NCI-H524 (cell line): ENCODE measurements at regions not wholly inside any gene's neighbourhood (a gene's known extent, or its start where the extent isn't known, plus 50 kb on each side); places are given as distances from the start of the nearest gene placed in this dataset.
"Not testable (repeated sequence)": the region's sequence is repeated elsewhere in the genome, so short reads cannot be mapped to it uniquely, and the experiment has no call there.

Experiments used
- DNase-seq, 2 experiments: peaks; one replicate each; lab custom pipeline; 2025; lab: John Stamatoyannopoulos, UW

DNA sequence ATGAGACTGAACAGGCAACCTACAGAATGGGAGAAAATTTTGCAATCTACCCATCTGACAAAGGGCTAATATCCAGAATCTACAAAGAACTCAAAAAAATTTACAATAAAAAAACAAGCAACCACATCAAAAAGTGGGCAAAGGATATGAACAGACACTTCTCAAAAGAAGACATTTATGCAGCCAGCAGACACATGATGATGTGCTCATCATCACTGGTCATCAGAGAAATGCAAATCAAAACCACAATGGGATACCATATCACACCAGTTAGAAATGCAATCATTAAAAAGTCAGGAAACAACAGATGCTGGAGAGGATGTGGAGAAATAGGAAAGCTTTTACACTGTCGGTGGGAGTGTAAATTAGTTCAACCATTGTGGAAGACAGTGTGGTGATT lies 51.7 kb upstream of the PAXBP1 start:
- DNase-seq = not testable (repeated sequence)

GRCh38 chr21:32824950-32825349 lies 53.4 kb upstream of the PAXBP1 start:
- no peak for DNase-seq

DNA sequence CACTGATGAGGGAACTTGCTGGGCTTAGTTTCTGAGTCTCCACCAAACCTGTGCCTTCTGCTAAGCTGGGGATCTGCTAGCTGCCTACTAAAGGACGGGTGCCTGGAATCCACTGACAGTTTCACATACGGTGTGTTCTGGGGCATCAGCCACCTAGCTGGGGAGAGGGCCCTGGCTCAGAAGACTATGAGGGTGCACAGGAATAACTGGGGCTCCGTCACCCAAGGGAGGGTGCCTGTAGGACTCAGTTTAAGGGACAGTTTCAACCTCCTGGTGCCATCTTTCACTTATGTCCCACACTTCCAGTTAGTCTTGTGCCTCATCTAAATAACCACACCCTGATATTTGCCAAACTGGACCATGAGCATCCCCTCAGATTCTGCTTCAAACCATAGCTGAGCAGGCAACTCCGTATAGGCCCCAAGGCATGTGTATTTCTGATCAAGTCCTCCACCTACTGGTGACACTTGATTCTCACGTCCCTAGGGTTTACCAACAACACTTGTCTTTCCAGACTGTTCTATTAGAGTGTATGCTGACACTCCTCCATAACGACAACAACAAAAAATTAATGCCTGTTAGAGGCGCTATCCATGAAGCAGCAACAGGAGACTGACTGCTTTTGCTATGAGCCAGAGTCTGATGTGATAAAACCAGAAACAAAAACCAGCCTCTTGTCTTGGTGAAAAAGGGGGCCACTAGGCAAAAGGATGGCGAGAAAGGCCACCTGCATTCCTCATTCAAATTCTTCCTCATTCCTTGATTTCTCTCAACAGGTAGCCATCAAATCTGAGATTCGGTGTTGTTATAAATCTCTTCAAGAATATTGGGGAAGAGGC lies 55.0 kb upstream of the PAXBP1 start:
- peak; percentile 52 to 88 for DNase-seq

GRCh38 chr21:32828908-32829307 lies 57.4 kb upstream of the PAXBP1 start:
- DNase-seq = no peak

GRCh38 chr21:32829504-32829903 lies 57.9 kb upstream of the PAXBP1 start:
- DNase-seq = no peak

DNA sequence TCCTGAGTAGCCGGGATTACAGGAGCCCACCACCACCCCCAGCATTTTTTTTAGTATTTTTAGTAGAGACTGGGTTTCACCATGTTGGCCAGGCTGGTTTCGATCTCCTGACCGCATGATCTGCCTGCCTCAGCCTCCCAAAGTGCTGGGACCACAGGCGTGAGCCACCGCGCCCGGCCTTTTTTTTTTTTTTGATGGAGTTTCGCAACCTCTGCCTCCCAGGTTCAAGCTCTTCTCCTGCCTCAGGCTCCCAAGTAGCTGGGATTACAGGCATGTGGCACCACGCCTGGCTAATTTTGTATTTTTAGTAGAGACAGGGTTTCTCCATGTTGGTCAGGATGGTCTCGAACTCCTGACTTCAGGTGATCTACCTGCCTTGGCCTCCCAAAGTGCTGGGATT lies 60.2 kb upstream of the PAXBP1 start:
- DNase-seq = not testable (repeated sequence)

- DNase-seq = peak in 1 of 2 experiments; percentile 13
Observed at GRCh38 chr21:32834211-32834915, 62.8 kb upstream of the PAXBP1 start.

GRCh38 chr21:32834916-32835235 lies 63.3 kb upstream of the PAXBP1 start:
- DNase-seq = no peak

GRCh38 chr21:32842146-32842545 lies 70.6 kb upstream of the PAXBP1 start:
- DNase-seq = no peak

- no peak for DNase-seq
Observed at GRCh38 chr21:32843561-32843960, 72.0 kb upstream of the PAXBP1 start.

DNA sequence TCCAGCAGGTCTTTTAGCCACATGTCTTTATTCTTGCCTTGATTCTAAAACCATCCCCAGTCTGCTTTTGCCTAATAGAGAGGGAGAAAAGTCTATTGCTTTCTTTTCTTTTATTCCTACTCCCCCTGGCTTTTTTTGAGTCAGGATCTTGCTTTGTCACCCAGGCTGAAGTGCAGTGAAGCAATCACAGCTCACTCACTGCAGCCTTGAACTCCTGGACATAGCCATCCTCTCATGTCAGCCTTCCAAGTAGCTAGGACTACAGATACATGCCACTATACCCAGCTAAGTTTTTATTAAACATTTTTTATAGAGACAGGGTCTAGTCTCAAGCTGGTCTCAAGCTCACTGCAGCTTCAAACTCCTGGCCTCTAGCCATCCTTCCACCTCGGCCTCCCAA lies 72.5 kb upstream of the PAXBP1 start:
- no peak for DNase-seq

DNA sequence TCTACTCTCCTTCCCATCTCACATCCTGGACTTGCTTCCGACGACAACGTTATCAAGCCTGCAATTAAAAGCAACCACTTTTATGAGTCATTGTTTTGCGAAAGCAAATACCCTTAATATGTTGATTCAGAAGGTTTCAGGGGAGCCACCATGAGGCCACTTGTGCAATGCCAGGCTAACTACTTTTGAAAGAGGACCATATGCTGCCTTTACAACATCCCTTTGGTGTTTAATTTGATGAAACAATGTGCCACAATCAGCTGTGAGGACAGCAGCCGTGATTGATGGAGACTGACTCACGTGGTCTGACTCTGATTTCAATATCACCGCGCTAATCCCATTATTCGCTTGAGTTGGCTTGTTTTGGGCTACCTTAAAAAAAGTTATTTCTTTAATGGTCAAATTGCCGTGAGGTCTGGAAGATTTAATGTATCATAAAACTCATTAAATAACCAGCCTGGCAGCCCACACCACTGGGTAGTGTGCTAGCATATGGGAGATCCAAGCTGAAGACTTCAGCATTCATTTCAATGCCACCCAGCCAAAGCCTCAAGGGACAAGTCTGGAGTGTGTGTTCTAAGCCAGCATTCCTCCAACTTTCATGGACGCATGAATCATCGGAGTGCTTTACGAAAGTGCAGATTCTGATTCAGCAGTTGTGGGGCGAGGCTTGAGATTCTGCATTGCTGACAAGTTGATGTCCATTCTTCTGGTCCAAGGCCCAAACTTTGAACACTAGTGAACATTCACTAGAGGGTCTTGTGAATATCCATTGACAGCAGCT lies 73.3 kb upstream of the PAXBP1 start:
- peak; percentile 87 to 97 for DNase-seq

DNA sequence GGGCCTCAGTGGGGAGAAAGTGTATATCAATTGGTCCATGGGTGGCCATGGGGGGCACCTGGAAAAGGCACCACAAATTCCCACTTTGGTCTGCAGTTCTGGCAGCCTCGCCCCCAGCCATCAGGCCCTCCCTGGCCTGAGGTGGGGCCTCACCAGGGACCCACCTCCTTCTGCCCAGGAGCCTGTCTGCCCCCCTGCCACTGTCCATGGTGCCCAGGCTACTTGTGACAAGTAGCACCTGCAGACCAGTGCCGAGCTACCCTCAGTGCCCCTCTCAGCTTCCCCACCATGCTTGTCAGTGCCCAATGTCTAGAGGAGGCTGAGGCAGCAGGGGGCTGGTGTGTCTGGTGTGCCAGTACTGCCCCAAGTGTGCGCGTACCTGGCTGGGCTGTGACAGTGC lies 87.1 kb upstream of the PAXBP1 start:
- DNase-seq = no peak

DNA sequence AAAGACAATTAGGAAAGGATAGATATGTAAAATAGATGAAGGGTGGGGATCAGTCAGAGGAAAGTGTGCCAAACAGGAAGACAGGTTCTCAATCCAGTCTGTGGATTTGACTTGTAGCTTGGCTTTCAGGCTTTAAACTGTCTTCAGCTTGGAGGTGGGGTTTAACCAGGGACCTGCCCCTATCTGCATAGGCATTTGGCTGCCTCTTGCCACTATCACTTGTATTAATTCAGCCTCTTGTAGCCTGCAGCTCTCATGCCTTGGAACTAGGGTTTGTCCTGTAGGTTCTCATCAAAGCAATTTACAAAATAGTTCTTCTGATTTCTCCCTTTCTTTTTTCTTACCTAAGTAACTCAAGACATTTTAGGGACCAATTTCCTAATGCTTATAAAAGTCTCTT lies 88.8 kb upstream of the PAXBP1 start:
- DNase-seq = no peak

GRCh38 chr21:32861866-32862265 lies 90.3 kb upstream of the PAXBP1 start:
- no peak for DNase-seq

GRCh38 chr21:32867597-32867996 lies 96.0 kb upstream of the PAXBP1 start:
- DNase-seq = no peak

DNA sequence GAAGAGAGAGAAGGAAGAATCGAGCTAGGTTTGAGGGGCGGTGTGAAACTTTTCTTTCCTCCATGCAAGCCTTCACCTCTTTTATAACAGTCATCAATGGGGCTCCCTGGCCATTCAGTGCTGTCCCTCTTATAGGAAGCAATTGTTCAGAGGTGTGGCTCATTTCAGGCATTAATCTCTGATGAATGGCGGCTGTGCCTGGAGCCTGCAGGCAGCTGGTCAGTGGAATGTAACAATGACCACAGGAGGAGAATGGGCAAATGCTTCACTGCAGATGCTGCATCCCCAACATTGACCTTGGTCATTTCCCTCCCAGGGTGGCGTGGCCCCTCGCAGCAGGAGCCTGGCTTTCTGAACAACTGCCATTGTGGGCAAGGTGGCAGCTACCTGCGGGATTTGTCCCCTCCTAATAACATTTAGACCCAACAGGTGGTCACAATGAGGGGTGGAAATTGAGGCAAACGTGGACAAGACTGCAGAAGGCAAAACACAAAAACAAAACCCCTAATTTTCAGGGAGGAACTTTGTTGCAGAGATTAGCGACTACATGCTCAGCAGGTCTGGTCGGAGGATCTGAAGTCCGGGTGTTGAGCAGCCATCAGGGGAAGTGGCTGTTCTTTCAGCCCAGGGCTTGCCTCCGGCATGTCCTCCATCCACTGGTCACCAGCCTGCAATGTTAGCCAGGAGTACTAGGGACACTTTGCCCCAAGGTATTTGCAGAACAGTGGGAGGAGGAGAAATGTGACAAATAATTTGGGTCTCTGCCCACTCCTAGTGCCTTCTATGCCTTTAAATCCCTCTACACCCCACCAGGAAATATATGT lies 97.3 kb upstream of the PAXBP1 start:
- DNase-seq = no peak

DNA sequence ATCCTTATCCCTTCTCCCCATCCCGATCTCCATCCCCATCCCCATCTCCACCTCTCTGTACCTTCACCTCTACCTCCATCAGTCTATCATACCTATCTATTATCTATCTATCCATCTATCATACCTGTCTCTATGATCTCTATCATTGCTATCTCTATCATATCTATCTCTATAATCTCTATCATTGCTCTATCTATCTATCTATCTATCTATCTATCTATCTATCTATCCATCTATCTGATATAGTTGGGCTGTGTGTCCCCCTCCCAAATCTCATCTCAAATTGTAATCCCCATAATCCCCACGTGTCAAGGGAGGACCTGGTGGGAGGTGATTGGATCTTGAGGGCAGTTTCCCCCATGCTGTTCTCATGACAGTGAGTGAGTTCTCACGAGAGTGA lies 97.9 kb upstream of the PAXBP1 start:
- DNase-seq = no peak

DNA sequence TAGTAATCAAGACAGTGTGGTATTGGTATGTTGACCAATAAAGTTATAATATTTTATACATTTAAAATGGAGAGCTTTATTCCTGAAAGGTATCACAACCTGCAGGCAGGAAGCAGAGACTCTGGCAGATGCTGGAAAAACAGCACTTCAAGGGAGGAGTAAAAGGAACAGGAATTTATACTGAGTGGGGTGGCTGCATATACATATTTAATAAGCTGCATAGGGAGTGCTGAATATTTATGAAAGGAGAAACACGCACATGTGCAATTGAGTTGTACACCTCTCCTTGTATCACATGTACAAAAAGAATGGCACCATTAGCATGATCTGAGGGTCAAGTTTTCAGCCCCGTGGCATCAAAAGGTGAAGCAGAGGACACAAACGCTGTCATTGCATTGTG lies 104.9 kb upstream of the PAXBP1 start:
- DNase-seq = no peak

- not testable (repeated sequence) for DNase-seq
Observed at GRCh38 chr21:32877888-32878287, 106.3 kb upstream of the PAXBP1 start.

DNA sequence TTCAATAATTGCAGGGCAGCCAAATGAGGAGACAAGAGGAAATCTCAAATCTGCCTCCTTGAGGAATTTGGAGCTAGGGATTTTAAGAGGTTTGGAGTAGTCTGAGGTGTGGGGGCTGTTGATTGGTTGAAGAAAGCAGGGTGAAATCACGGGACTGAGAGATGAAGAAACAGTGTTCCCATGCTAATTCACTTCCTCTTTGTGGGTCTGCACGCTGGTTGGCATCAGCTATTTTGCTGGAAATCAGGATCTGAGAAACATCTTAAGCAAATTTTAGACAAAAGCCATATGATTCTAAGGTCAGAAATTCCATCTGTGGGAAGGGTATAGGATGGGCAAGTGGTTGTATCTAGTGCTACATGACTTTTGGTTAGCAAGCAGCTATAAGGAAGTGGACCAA lies 107.1 kb upstream of the PAXBP1 start:
- no peak for DNase-seq

GRCh38 chr21:32881458-32881857 lies 109.9 kb upstream of the PAXBP1 start:
- no peak for DNase-seq
